ENCODE measurements at regions not wholly inside any gene's neighbourhood (a gene's known extent, or its start where the extent isn't known, plus 50 kb on each side); places are given as distances from the start of the nearest gene placed in this dataset.

GRCh38 chr10:118970770-118971169 lies 58.7 kb upstream of the NANOS1 start:
- H3K4me3 ChIP-seq (ENCODE audit: low read length) = no peak overlapping the region
- no peak for DNase-seq
- H2AFZ ChIP-seq (ENCODE audit: low read length) = no peak overlapping the region
- H3K4me1 ChIP-seq (ENCODE audit: low read length) = no peaks in the 10 kb centered on the region
- H3K9ac ChIP-seq (ENCODE audit: low read length) = no peak overlapping the region
- H3K9me3 ChIP-seq (replicated peaks; ENCODE audit: insufficient read depth, low read length) = no peaks in the 10 kb centered on the region
- H3K27ac ChIP-seq (ENCODE audit: low read length) = no peak overlapping the region
- H3K36me3 ChIP-seq (replicated peaks; ENCODE audit: insufficient read depth, low read length) = no peaks in the 10 kb centered on the region
- no peaks in the 10 kb centered on the region for H4K20me1 ChIP-seq (ENCODE audit: insufficient read depth, low read length)
- no peaks in the 10 kb centered on the region for H3K9me2 ChIP-seq (replicated peaks; ENCODE audit: insufficient read depth, low read length)
- no peaks in the 10 kb centered on the region for H3K79me2 ChIP-seq (ENCODE audit: low read length)
- TF ChIP-seq EZH2phosphoT487 (IDR thresholded peaks at IDR 0.05; ENCODE audit: low read length) (no peak), CTCF (IDR thresholded peaks at IDR 0.05; ENCODE audit: low read length) (no peak), EZH2 (optimal IDR thresholded peaks at IDR 0.05; ENCODE audit: low read depth, low read length) (no peak)
- no peak overlapping the region for H3K4me2 ChIP-seq (ENCODE audit: low read depth, low read length)
- no peaks in the 10 kb centered on the region for H3F3A ChIP-seq (ENCODE audit: insufficient read depth, low read length)
- no peaks in the 10 kb centered on the region for H3K27me3 ChIP-seq (replicated peaks; ENCODE audit: insufficient read depth, low read length)

- Histone ChIP-seq H3K4me1 (ENCODE audit: low read length) (no peaks in the 10 kb centered on the region), H3K9me3 (replicated peaks; ENCODE audit: insufficient read depth, low read length) (no peaks in the 10 kb centered on the region), H3K27ac (ENCODE audit: low read length) (no peak overlapping the region), H4K20me1 (ENCODE audit: insufficient read depth, low read length) (no peaks in the 10 kb centered on the region), H3K4me3 (ENCODE audit: low read length) (no peak overlapping the region), H3F3A (ENCODE audit: insufficient read depth, low read length) (no peaks in the 10 kb centered on the region), H3K79me2 (ENCODE audit: low read length) (no peaks in the 10 kb centered on the region), H3K4me2 (ENCODE audit: low read depth, low read length) (no peak overlapping the region), H3K9ac (ENCODE audit: low read length) (no peak overlapping the region), H3K9me2 (replicated peaks; ENCODE audit: insufficient read depth, low read length) (no peaks in the 10 kb centered on the region), H2AFZ (ENCODE audit: low read length) (no peak overlapping the region), H3K36me3 (replicated peaks; ENCODE audit: insufficient read depth, low read length) (no peaks in the 10 kb centered on the region), H3K27me3 (replicated peaks; ENCODE audit: insufficient read depth, low read length) (no peaks in the 10 kb centered on the region)
- TF ChIP-seq EZH2phosphoT487 (IDR thresholded peaks at IDR 0.05; ENCODE audit: low read length) (no peak), CTCF (IDR thresholded peaks at IDR 0.05; ENCODE audit: low read length) (no peak; the same call in 1 of the 2 replicates), EZH2 (optimal IDR thresholded peaks at IDR 0.05; ENCODE audit: low read depth, low read length) (no peak)
- DNase-seq = no peak
Measured at GRCh38 chr10:118971187-118971586, 58.3 kb upstream of the NANOS1 start.

- H3K4me2 ChIP-seq (ENCODE audit: low read depth, low read length) = no peak overlapping the region
Measured at GRCh38 chr10:118971876-118972275, 57.6 kb upstream of the NANOS1 start.

More at GRCh38 chr10:118971876-118972275, 57.6 kb upstream of the NANOS1 start:
- no peaks in the 10 kb centered on the region for H3K27me3 ChIP-seq (replicated peaks; ENCODE audit: insufficient read depth, low read length)
- H2AFZ ChIP-seq (ENCODE audit: low read length) = no peak overlapping the region
- H3K27ac ChIP-seq (ENCODE audit: low read length) = no peak overlapping the region
- no peak overlapping the region for H3K4me3 ChIP-seq (ENCODE audit: low read length)
- H3F3A ChIP-seq (ENCODE audit: insufficient read depth, low read length) = no peaks in the 10 kb centered on the region
- DNase-seq = no peak
- no peaks in the 10 kb centered on the region for H3K36me3 ChIP-seq (replicated peaks; ENCODE audit: insufficient read depth, low read length)
- no peaks in the 10 kb centered on the region for H3K9me2 ChIP-seq (replicated peaks; ENCODE audit: insufficient read depth, low read length)
- TF ChIP-seq EZH2 (optimal IDR thresholded peaks at IDR 0.05; ENCODE audit: low read depth, low read length) (no peak), EZH2phosphoT487 (IDR thresholded peaks at IDR 0.05; ENCODE audit: low read length) (no peak), CTCF (IDR thresholded peaks at IDR 0.05; ENCODE audit: low read length) (no peak)
- no peaks in the 10 kb centered on the region for H3K9me3 ChIP-seq (replicated peaks; ENCODE audit: insufficient read depth, low read length)
- no peak overlapping the region for H3K9ac ChIP-seq (ENCODE audit: low read length)
- H3K4me1 ChIP-seq (ENCODE audit: low read length) = peaks cover 3% of the 10 kb centered on the region; the same call in 1 of the 2 replicates
- H3K79me2 ChIP-seq (ENCODE audit: low read length) = no peaks in the 10 kb centered on the region
- no peaks in the 10 kb centered on the region for H4K20me1 ChIP-seq (ENCODE audit: insufficient read depth, low read length)
